Tibial nerve (tissue), 4 donors: ENCODE measurements at regions not wholly inside any gene's neighbourhood (a gene's known extent, or its start where the extent isn't known, plus 50 kb on each side); places are given as distances from the start of the nearest gene placed in this dataset.
"Not testable (repeated sequence)": the region's sequence is repeated elsewhere in the genome, so short reads cannot be mapped to it uniquely, and the experiment has no call there.

Source experiments
- DNase-seq, 2 donors: peaks; one replicate each; pipeline ENCODE4 v3.0.0-alpha.2; 2019; ENCODE audit warnings: low spot score in 2 of 2
- H3K27ac ChIP-seq, 4 donors: fragments of 200-600 bp; sonication (generic) in 3 of 4; one replicate each; pipeline ENCODE4 v1.5.1; 2017 to 2019; ENCODE audit warnings: mild to moderate bottlenecking in 1 of 4
- H3K27me3 ChIP-seq, 2 donors: fragments of 200-600 bp; sonication (generic) in 1 of 2; one replicate each; pipeline versions ENCODE4 v1.5.1 to v1.6.0; 2017 to 2019
- H3K36me3 ChIP-seq, 3 donors: fragments of 200-600 bp; sonication (generic); one replicate each; pipeline ENCODE4 v1.5.1; 2018 to 2019
- H3K4me1 ChIP-seq, 4 donors: fragments of 200-600 bp; sonication (generic) in 3 of 4; one replicate each; pipeline ENCODE4 v1.5.1; 2017 to 2019
- H3K4me3 ChIP-seq, 4 donors: fragments of 200-600 bp; sonication (generic) in 3 of 4; one replicate each; pipeline ENCODE4 v1.5.1; 2017 to 2019; ENCODE audit warnings: mild to moderate bottlenecking in 1 of 4, moderate library complexity in 1 of 4
- H3K9me3 ChIP-seq, 4 donors: fragments of 200-600 bp; sonication (generic) in 3 of 4; one replicate each; pipeline ENCODE4 v1.5.1; 2017 to 2019
- EP300 ChIP-seq, 2 donors: sonication (generic); formaldehyde crosslinking; IDR thresholded peaks; one replicate each; pipeline ENCODE4 v1.6.1; 2017; ENCODE audit warnings: antibody characterized with exemption in 2 of 2, mild to moderate bottlenecking in 1 of 2
- POLR2A ChIP-seq, 2 donors: fragments of 450-650 bp; IDR thresholded peaks; one replicate each; pipeline ENCODE4 v1.6.1; 2017; ENCODE audit warnings: antibody characterized with exemption in 2 of 2, mild to moderate bottlenecking in 2 of 2, moderate library complexity in 2 of 2
- WGBS, 2 donors: methylation state at CpG; one replicate each; pipeline ENCODE4 v1.1.5; 2018; 5-methylcytosine and 5-hydroxymethylcytosine counted together
- TF ChIP-seq, protein P1 (sequence below), 5 experiments: fragments of 200-600 bp in 3 of 5; fragments of 450-650 bp in 2 of 5; sonication (generic) in 3 of 5; IDR thresholded peaks; one replicate each; pipeline ENCODE4 v1.5.1; 2016 to 2019; ENCODE audit warnings: antibody characterized with exemption in 5 of 5, mild to moderate bottlenecking in 3 of 5, moderate library complexity in 2 of 5

DNA sequence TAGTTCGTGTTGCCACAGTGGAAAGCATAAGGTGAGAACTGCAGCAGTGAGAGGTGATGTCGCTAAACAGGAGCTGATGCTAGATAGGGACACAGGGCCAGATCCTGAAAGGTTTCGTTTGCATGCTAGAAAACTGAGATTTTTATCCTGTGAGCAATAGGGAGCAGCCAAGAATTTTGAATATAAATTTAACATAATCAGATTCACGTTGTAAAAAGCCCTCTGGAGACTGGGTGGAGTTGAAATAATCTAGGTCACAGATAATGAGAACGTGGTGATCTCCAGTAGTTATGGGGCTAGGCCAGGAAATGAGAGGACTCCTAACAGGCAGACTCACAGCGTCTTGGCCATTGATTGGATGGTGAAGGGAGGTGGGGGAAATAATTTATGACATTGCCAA, 92.1 kb upstream of the IMMP2L start:
- TF ChIP-seq, protein P1, sequence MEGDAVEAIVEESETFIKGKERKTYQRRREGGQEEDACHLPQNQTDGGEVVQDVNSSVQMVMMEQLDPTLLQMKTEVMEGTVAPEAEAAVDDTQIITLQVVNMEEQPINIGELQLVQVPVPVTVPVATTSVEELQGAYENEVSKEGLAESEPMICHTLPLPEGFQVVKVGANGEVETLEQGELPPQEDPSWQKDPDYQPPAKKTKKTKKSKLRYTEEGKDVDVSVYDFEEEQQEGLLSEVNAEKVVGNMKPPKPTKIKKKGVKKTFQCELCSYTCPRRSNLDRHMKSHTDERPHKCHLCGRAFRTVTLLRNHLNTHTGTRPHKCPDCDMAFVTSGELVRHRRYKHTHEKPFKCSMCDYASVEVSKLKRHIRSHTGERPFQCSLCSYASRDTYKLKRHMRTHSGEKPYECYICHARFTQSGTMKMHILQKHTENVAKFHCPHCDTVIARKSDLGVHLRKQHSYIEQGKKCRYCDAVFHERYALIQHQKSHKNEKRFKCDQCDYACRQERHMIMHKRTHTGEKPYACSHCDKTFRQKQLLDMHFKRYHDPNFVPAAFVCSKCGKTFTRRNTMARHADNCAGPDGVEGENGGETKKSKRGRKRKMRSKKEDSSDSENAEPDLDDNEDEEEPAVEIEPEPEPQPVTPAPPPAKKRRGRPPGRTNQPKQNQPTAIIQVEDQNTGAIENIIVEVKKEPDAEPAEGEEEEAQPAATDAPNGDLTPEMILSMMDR (IDR thresholded peaks at IDR 0.05), result no peak
- TF ChIP-seq POLR2A (IDR thresholded peaks at IDR 0.05) (no peak), EP300 (IDR thresholded peaks at IDR 0.05) (no peak)
- WGBS, 2 donors, result 53% methylated on average over 6 of the region's 6 CpGs
- no peak for DNase-seq
- no peaks in the 10 kb centered on the region for H3K4me1 ChIP-seq
- no peaks in the 10 kb centered on the region for H3K9me3 ChIP-seq
- no peaks in the 10 kb centered on the region for H3K27me3 ChIP-seq
- no peak overlapping the region for H3K4me3 ChIP-seq
- H3K27ac ChIP-seq, result no peak overlapping the region
- no peaks in the 10 kb centered on the region for H3K36me3 ChIP-seq

DNA sequence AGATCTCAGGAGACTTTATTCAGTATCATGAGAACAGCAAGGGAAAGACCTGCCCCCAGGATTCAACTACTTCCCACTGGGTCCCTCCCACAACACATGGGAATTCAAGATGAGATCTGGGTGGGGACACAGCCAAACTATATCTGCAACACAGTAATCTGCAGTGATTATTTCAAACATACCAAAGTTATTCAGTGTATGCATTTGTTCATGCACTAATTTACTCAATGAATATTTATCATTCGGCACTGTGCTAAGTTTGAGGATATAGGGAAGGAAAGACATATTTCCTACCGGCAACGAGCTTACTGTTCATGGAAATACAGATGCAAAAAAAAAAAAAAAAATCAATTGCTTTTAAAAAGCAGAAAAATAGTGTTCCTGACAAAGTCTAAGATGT, 91.6 kb upstream of the IMMP2L start:
- no peak overlapping the region for H3K4me3 ChIP-seq
- no peaks in the 10 kb centered on the region for H3K4me1 ChIP-seq
- no peak overlapping the region for H3K27ac ChIP-seq
- H3K27me3 ChIP-seq, result no peaks in the 10 kb centered on the region
- H3K36me3 ChIP-seq, result no peaks in the 10 kb centered on the region
- H3K9me3 ChIP-seq, result no peaks in the 10 kb centered on the region
- DNase-seq, result no peak
- TF ChIP-seq, protein P1 (IDR thresholded peaks at IDR 0.05), result no peak
- no peak for TF ChIP-seq POLR2A (IDR thresholded peaks at IDR 0.05)
- no peak for TF ChIP-seq EP300 (IDR thresholded peaks at IDR 0.05)
- WGBS, 2 donors, result 87 to 96% methylated on average over 3 of the region's 3 CpGs

DNA sequence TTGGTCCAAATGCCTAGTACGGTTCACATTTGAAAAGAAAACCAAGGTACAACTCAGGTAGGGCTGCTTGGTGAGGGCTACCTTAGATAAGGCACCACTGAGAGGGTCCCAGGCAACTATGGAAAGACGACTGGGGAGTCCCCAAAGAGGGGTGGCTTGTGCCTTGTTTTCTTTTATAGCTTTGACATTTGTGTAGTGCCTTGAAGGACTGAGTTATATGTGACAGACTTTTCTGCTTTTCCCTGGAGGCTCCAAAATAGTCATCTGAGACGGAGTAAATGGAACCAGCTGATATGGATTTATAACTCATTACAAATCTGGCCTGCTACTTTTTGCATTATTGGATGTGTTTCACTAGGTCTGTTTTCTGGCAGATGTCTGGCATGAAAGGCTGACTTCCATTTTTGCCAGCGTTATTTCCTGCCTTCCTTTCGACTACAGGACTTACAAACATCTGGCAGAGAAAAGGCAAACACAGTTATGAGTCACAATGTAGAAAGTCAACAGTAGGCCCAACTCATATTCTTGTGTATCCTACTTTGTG, 88.2 kb upstream of the IMMP2L start:
- TF ChIP-seq POLR2A (IDR thresholded peaks at IDR 0.05) (no peak), EP300 (IDR thresholded peaks at IDR 0.05) (no peak)
- TF ChIP-seq, protein P1 (IDR thresholded peaks at IDR 0.05), result no peak
- H3K27ac ChIP-seq, result no peak overlapping the region
- DNase-seq, result no peak

DNA sequence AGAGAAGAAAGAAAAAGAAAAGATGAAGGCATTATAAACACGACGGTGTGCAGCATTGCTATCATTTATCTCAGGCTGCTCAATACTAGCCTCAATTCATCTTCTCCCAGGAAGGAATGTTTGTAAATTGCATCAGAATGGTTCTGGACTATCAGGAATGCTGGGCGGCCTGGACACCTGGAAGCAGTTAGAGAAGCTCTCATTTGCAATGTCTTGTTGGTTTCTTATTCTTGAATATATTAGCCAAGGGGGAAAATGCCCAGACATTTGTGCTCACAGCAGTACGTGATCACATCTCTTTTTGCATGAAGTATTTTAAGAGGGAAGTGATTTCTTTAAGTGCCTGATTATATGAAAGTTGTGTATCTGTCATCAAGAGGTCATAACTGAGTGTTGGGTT, 85.6 kb upstream of the IMMP2L start:
- no peaks in the 10 kb centered on the region for H3K4me1 ChIP-seq
- H3K4me3 ChIP-seq, result no peak overlapping the region
- WGBS, 2 donors, result 47 to 50% methylated on average over 4 of the region's 4 CpGs
- no peaks in the 10 kb centered on the region for H3K36me3 ChIP-seq
- H3K27ac ChIP-seq, result no peak overlapping the region
- no peaks in the 10 kb centered on the region for H3K27me3 ChIP-seq
- no peaks in the 10 kb centered on the region for H3K9me3 ChIP-seq
- no peak for TF ChIP-seq EP300 (IDR thresholded peaks at IDR 0.05)
- no peak for DNase-seq

More for the DNA sequence above, 88.2 kb upstream of the IMMP2L start:
- no peaks in the 10 kb centered on the region for H3K9me3 ChIP-seq
- no peaks in the 10 kb centered on the region for H3K4me1 ChIP-seq
- 44 to 55% methylated on average over 5 of the region's 5 CpGs for WGBS, 2 donors
- H3K4me3 ChIP-seq, result no peak overlapping the region
- H3K36me3 ChIP-seq, result no peaks in the 10 kb centered on the region
- no peaks in the 10 kb centered on the region for H3K27me3 ChIP-seq

DNA sequence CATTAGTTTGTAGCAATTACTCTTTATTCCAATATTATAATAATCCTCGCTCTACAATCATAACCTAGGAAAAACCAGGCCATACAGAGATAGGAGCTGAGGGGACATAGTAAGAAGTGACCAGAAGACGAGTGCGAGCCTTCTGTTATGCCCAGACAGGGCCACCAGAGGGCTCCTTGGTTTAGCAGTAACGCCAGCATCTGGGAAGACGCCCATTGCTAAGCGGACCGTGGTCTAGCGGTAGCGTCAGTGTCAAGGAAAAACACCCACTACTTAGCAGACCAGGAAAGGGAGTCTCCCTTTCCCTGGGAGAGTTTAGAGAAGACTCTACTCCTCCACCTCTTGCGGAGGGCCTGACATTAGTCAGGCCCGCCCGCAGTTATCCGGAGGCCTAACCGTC, 82.3 kb upstream of the IMMP2L start:
- not testable (repeated sequence) for H3K27me3 ChIP-seq, DNase-seq, H3K4me3 ChIP-seq, H3K36me3 ChIP-seq, H3K4me1 ChIP-seq, H3K27ac ChIP-seq, H3K9me3 ChIP-seq
- 80 to 86% methylated on average over 14 of the region's 14 CpGs for WGBS, 2 donors

DNA sequence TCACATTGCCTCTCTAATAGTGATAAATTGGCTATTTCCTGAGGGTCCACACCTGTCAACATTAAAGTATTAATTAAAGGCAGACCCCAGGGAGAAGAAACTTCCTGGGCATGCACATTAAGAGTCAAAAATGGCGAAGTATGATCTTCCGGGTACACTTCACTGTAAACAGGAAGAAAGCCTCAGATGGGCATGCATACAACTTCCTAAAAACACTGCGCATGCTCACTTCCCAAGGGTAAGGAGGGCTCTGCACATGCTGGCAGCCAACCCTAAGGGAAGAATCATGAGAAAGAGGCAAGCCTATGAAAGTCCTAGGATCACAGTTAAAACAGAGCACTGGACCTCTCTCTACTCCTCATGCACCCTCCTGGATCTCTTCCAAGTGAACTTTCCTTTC, 80.1 kb upstream of the IMMP2L start:
- no peak for TF ChIP-seq POLR2A (IDR thresholded peaks at IDR 0.05)
- no peak for TF ChIP-seq EP300 (IDR thresholded peaks at IDR 0.05)
- TF ChIP-seq, protein P1 (IDR thresholded peaks at IDR 0.05), result no peak
- no peaks in the 10 kb centered on the region for H3K9me3 ChIP-seq
- no peaks in the 10 kb centered on the region for H3K36me3 ChIP-seq
- DNase-seq, result no peak
- H3K27ac ChIP-seq, result no peak overlapping the region
- H3K4me3 ChIP-seq, result no peak overlapping the region
- WGBS, 2 donors, result 78 to 80% methylated on average over 3 of the region's 3 CpGs
- H3K4me1 ChIP-seq, result no peaks in the 10 kb centered on the region
- H3K27me3 ChIP-seq, result no peaks in the 10 kb centered on the region
